GM12875 (cell line): ENCODE measurements at regions not wholly inside any gene's neighbourhood (a gene's known extent, or its start where the extent isn't known, plus 50 kb on each side); places are given as distances from the start of the nearest gene placed in this dataset.

Experiments used
- H3K4me3 ChIP-seq: one replicate; pipeline ENCODE4 v1.5.1; 2011; ENCODE audit warnings: low read depth, low read length, control low read depth
- CTCF ChIP-seq: IDR thresholded peaks from 2 replicates; pipeline ENCODE4 v1.5.1; 2011; ENCODE audit warnings: low read depth, mild to moderate bottlenecking, control low read depth, inconsistent platforms, low read length, moderate library complexity, borderline replicate concordance; ENCODE audit not compliant: insufficient read depth

DNA sequence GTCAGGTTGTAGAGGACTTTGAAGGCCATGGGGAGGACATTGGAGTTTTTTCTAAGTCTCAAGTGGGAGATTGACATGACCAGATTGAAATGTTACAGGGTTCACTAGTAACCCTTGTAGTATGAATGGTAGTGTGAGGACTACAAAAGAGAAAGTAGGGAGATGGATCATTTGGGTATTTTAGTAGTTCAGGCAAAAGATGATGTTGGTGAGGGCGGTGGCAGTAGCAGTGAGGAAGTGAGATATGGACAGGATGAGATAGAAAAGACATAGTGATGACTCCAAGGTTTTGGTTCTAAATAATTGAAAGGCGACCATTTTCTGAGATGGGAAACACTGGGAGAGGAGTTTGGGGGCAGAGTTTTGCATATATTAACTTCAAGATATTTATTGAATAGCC, 94.2 kb upstream of the CNTN1 start:
- H3K4me3 ChIP-seq = no peak overlapping the region
- no peak for TF ChIP-seq CTCF

GRCh38 chr12:40602562-40602961, 89.7 kb upstream of the CNTN1 start:
- H3K4me3 ChIP-seq = no peak overlapping the region
- TF ChIP-seq CTCF = no peak

GRCh38 chr12:40614923-40615322, 77.3 kb upstream of the CNTN1 start:
- no peak overlapping the region for H3K4me3 ChIP-seq
- no peak for TF ChIP-seq CTCF

DNA sequence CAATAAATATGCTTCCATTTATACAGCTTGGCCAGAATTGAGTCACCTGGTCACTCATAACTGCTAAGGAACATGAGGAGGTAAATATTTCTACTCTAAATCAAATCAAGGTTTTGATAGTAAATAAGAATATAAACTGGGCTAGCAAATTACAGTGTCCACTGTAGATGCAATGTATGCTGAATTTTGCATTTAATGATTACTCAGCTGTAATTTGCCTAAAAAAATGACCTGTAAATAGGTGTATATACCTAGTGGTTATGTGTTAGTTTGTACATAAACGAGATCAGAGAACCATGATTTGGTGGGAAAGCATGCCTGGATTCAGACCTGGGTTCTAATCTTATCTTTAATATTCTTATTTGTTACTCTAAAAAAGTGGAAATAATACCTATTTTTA, 76.6 kb upstream of the CNTN1 start:
- no peak for TF ChIP-seq CTCF

GRCh38 chr12:40616383-40616915, 75.8 kb upstream of the CNTN1 start:
- TF ChIP-seq CTCF = no peak
- H3K4me3 ChIP-seq = no peak overlapping the region

More for the DNA sequence above, 76.6 kb upstream of the CNTN1 start:
- no peak overlapping the region for H3K4me3 ChIP-seq

GRCh38 chr12:40618636-40619035, 73.6 kb upstream of the CNTN1 start:
- no peak overlapping the region for H3K4me3 ChIP-seq
- TF ChIP-seq CTCF = no peak

GRCh38 chr12:40620564-40621019, 71.6 kb upstream of the CNTN1 start:
- TF ChIP-seq CTCF = no peak
- H3K4me3 ChIP-seq = no peak overlapping the region
